ENCODE measurements at regions not wholly inside any gene's neighbourhood (a gene's known extent, or its start where the extent isn't known, plus 50 kb on each side); places are given as distances from the start of the nearest gene placed in this dataset.

DNA sequence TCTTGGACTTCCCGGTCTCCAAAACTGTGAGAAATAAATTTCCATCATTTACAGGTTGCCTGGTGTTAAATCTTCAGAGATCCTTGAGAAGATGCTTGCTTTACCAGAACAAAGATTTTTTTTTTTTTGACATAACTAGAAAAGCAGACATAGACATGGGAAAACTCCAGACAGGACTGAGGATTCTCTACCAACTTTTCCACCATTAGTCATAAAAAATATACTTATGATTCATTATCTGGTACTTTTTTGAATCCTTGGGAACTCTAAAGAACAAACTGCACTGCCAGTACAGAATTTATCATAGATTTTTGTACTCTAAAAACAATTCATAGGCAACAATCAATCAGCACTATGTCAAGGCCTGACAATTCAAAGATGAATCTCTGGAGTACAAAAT lies 487.6 kb downstream of the EFNB2 start:
- no peak for TF ChIP-seq ZNF274 (IDR thresholded peaks at IDR 0.05; ENCODE audit: low read length)
- no peak for TF ChIP-seq ZNF274 (tag by site-specific recombination; IDR thresholded peaks at IDR 0.05; ENCODE audit: borderline replicate concordance)
- TF ChIP-seq, protein P1, sequence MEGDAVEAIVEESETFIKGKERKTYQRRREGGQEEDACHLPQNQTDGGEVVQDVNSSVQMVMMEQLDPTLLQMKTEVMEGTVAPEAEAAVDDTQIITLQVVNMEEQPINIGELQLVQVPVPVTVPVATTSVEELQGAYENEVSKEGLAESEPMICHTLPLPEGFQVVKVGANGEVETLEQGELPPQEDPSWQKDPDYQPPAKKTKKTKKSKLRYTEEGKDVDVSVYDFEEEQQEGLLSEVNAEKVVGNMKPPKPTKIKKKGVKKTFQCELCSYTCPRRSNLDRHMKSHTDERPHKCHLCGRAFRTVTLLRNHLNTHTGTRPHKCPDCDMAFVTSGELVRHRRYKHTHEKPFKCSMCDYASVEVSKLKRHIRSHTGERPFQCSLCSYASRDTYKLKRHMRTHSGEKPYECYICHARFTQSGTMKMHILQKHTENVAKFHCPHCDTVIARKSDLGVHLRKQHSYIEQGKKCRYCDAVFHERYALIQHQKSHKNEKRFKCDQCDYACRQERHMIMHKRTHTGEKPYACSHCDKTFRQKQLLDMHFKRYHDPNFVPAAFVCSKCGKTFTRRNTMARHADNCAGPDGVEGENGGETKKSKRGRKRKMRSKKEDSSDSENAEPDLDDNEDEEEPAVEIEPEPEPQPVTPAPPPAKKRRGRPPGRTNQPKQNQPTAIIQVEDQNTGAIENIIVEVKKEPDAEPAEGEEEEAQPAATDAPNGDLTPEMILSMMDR (tag by site-specific recombination; IDR thresholded peaks at IDR 0.05): no peak
- TF ChIP-seq ZNF654 (tag by site-specific recombination; IDR thresholded peaks at IDR 0.05; ENCODE audit: low read depth): no peak
- TF ChIP-seq, protein P2, sequence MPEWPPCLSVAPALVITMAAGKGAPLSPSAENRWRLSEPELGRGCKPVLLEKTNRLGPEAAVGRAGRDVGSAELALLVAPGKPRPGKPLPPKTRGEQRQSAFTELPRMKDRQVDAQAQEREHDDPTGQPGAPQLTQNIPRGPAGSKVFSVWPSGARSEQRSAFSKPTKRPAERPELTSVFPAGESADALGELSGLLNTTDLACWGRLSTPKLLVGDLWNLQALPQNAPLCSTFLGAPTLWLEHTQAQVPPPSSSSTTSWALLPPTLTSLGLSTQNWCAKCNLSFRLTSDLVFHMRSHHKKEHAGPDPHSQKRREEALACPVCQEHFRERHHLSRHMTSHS (tag by site-specific recombination; IDR thresholded peaks at IDR 0.05): no peak
- TF ChIP-seq, protein P3, sequence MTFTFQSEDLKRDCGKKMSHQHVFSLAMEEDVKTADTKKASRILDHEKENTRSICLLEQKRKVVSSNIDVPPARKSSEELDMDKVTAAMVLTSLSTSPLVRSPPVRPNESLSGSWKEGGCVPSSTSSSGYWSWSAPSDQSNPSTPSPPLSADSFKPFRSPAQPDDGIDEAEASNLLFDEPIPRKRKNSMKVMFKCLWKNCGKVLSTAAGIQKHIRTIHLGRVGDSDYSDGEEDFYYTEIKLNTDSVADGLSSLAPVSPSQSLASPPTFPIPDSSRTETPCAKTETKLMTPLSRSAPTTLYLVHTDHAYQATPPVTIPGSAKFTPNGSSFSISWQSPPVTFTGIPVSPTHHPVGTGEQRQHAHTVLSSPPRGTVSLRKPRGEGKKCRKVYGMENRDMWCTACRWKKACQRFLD (tag by site-specific recombination; IDR thresholded peaks at IDR 0.05): no peak
- no peak for TF ChIP-seq ZNF837 (tag by site-specific recombination; IDR thresholded peaks at IDR 0.05)
